Muscle of arm (tissue), 1 donor: ENCODE measurements at regions not wholly inside any gene's neighbourhood (a gene's known extent, or its start where the extent isn't known, plus 50 kb on each side); places are given as distances from the start of the nearest gene placed in this dataset.

Source experiments
- DNase-seq: peaks from one replicate; pipeline ENCODE4 v3.0.0-alpha.2; 2013

- no peak for DNase-seq
Measured at GRCh38 chr6:170021579-170021978, 269.3 kb downstream of the DLL1 start.

GRCh38 chr6:170019818-170020583 is 268.6 kb downstream of the ERMARD start:
- DNase-seq = no peak

GRCh38 chr6:170018936-170019817 is 267.8 kb downstream of the ERMARD start:
- no peak for DNase-seq

- no peak for DNase-seq
Measured at GRCh38 chr6:170018422-170018935, 267.1 kb downstream of the ERMARD start.

GRCh38 chr6:170017603-170018320 is 266.3 kb downstream of the ERMARD start:
- DNase-seq = no peak

- no peak for DNase-seq
Measured at GRCh38 chr6:170013815-170014214, 262.4 kb downstream of the ERMARD start.

GRCh38 chr6:170012037-170012330 is 260.6 kb downstream of the ERMARD start:
- no peak for DNase-seq

GRCh38 chr6:170011204-170012036 is 260.0 kb downstream of the ERMARD start:
- no peak for DNase-seq

GRCh38 chr6:170010665-170011203 is 259.3 kb downstream of the ERMARD start:
- DNase-seq = no peak

- no peak for DNase-seq
Measured at GRCh38 chr6:170008294-170008785, 256.9 kb downstream of the ERMARD start.

GRCh38 chr6:170007468-170008293 is 256.3 kb downstream of the ERMARD start:
- DNase-seq = no peak

GRCh38 chr6:170006900-170007467 is 255.6 kb downstream of the ERMARD start:
- DNase-seq = no peak

GRCh38 chr6:170006071-170006899 is 254.9 kb downstream of the ERMARD start:
- DNase-seq = no peak

GRCh38 chr6:170005665-170006064 is 254.2 kb downstream of the ERMARD start:
- no peak for DNase-seq

- no peak for DNase-seq
Measured at GRCh38 chr6:170004585-170005210, 253.3 kb downstream of the ERMARD start.

- no peak for DNase-seq
Measured at GRCh38 chr6:170003451-170004160, 252.2 kb downstream of the ERMARD start.

GRCh38 chr6:170003027-170003426 is 251.6 kb downstream of the ERMARD start:
- DNase-seq = no peak
